ENCODE measurements at regions not wholly inside any gene's neighbourhood (a gene's known extent, or its start where the extent isn't known, plus 50 kb on each side); places are given as distances from the start of the nearest gene placed in this dataset.
"Not testable (repeated sequence)": the region's sequence is repeated elsewhere in the genome, so short reads cannot be mapped to it uniquely, and the experiment has no call there.

- DNase-seq (ENCODE audit: low spot score), result not testable (repeated sequence)
Measured at GRCh38 chr21:6060054-6060681, 4461.2 kb upstream of the TPTE start.

- not testable (repeated sequence) for DNase-seq (ENCODE audit: low spot score)
Measured at GRCh38 chr21:6066320-6066985, 4454.9 kb upstream of the TPTE start.

GRCh38 chr21:6068098-6068831 is 4453.1 kb upstream of the TPTE start:
- not testable (repeated sequence) for DNase-seq (ENCODE audit: low spot score)

- not testable (repeated sequence) for DNase-seq (ENCODE audit: low spot score)
Measured at GRCh38 chr21:6070213-6070612, 4451.2 kb upstream of the TPTE start.

- DNase-seq (ENCODE audit: low spot score), result not testable (repeated sequence)
Measured at GRCh38 chr21:6072691-6073090, 4448.7 kb upstream of the TPTE start.

GRCh38 chr21:6073993-6074705 is 4447.2 kb upstream of the TPTE start:
- DNase-seq (ENCODE audit: low spot score), result not testable (repeated sequence)

- DNase-seq (ENCODE audit: low spot score), result not testable (repeated sequence)
Measured at GRCh38 chr21:6074935-6075334, 4446.4 kb upstream of the TPTE start.

GRCh38 chr21:6075627-6076208 is 4445.7 kb upstream of the TPTE start:
- not testable (repeated sequence) for DNase-seq (ENCODE audit: low spot score)

GRCh38 chr21:6077358-6077757 is 4444.0 kb upstream of the TPTE start:
- DNase-seq (ENCODE audit: low spot score), result not testable (repeated sequence)

GRCh38 chr21:6078902-6079301 is 4442.5 kb upstream of the TPTE start:
- DNase-seq (ENCODE audit: low spot score), result peak; percentile 43

GRCh38 chr21:6080941-6081655 is 4440.3 kb upstream of the TPTE start:
- DNase-seq (ENCODE audit: low spot score), result not testable (repeated sequence)

GRCh38 chr21:6082166-6082565 is 4439.2 kb upstream of the TPTE start:
- not testable (repeated sequence) for DNase-seq (ENCODE audit: low spot score)

GRCh38 chr21:6083574-6084120 is 4437.7 kb upstream of the TPTE start:
- DNase-seq (ENCODE audit: low spot score), result not testable (repeated sequence)

- DNase-seq (ENCODE audit: low spot score), result not testable (repeated sequence)
Measured at GRCh38 chr21:6086038-6086437, 4435.3 kb upstream of the TPTE start.

GRCh38 chr21:6087579-6088178 is 4433.7 kb upstream of the TPTE start:
- DNase-seq (ENCODE audit: low spot score), result not testable (repeated sequence)

- DNase-seq (ENCODE audit: low spot score), result not testable (repeated sequence)
Measured at GRCh38 chr21:6090286-6090908, 4431.0 kb upstream of the TPTE start.

GRCh38 chr21:6091335-6092027 is 4429.9 kb upstream of the TPTE start:
- not testable (repeated sequence) for DNase-seq (ENCODE audit: low spot score)

GRCh38 chr21:6092401-6092800 is 4429.0 kb upstream of the TPTE start:
- not testable (repeated sequence) for DNase-seq (ENCODE audit: low spot score)

- not testable (repeated sequence) for DNase-seq (ENCODE audit: low spot score)
Measured at GRCh38 chr21:6093419-6093818, 4428.0 kb upstream of the TPTE start.
